Esophagus muscularis mucosa (tissue), 3 donors: ENCODE measurements at regions not wholly inside any gene's neighbourhood (a gene's known extent, or its start where the extent isn't known, plus 50 kb on each side); places are given as distances from the start of the nearest gene placed in this dataset.

Experiments
- POLR2A ChIP-seq: fragments of 450-650 bp; IDR thresholded peaks from one replicate; pipeline ENCODE4 v1.6.1; 2017; ENCODE audit warnings: antibody characterized with exemption, moderate library complexity, mild to moderate bottlenecking, low read depth
- POLR2AphosphoS5 ChIP-seq, 2 donors: sonication (generic); formaldehyde crosslinking; IDR thresholded peaks; one replicate each; pipeline ENCODE4 v1.6.1; 2017; ENCODE audit warnings: antibody characterized with exemption in 2 of 2
- TF ChIP-seq, protein P1 (sequence below), 3 experiments: fragments of 200-600 bp in 2 of 3; fragments of 450-650 bp in 1 of 3; sonication (generic) in 2 of 3; IDR thresholded peaks; one replicate each; pipeline ENCODE4 v1.5.1; 2017 to 2019; ENCODE audit warnings: antibody characterized with exemption in 3 of 3, mild to moderate bottlenecking in 2 of 3, moderate library complexity in 1 of 3

DNA sequence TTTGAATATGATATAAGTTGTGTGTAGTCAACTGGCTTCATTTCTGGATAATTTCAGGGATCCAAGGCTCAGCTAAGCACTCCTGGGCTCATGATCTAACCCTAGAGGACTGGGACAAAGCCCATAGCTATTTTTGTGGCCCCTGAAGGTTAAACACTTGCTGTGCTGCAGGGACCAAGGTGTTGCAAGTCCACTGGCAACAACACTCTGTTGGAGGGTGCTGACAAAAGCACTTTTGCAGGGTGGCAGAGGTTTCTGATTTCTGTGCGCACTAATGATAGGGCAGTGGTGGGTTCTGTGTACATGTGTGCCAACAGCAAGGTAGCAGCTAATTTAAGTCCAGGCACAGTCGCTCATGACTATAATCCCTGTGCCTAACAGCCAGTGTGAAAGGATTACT, 445.3 kb upstream of the SYNCRIP start:
- TF ChIP-seq POLR2AphosphoS5 (IDR thresholded peaks at IDR 0.05) (no peak), POLR2A (no peak)
- TF ChIP-seq, protein P1, sequence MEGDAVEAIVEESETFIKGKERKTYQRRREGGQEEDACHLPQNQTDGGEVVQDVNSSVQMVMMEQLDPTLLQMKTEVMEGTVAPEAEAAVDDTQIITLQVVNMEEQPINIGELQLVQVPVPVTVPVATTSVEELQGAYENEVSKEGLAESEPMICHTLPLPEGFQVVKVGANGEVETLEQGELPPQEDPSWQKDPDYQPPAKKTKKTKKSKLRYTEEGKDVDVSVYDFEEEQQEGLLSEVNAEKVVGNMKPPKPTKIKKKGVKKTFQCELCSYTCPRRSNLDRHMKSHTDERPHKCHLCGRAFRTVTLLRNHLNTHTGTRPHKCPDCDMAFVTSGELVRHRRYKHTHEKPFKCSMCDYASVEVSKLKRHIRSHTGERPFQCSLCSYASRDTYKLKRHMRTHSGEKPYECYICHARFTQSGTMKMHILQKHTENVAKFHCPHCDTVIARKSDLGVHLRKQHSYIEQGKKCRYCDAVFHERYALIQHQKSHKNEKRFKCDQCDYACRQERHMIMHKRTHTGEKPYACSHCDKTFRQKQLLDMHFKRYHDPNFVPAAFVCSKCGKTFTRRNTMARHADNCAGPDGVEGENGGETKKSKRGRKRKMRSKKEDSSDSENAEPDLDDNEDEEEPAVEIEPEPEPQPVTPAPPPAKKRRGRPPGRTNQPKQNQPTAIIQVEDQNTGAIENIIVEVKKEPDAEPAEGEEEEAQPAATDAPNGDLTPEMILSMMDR (IDR thresholded peaks at IDR 0.05): no peak
